ENCODE measurements at regions not wholly inside any gene's neighbourhood (a gene's known extent, or its start where the extent isn't known, plus 50 kb on each side); places are given as distances from the start of the nearest gene placed in this dataset.
"Not testable (repeated sequence)": the region's sequence is repeated elsewhere in the genome, so short reads cannot be mapped to it uniquely, and the experiment has no call there.

GRCh38 chr14:59100205-59100604 lies 88.3 kb upstream of the DAAM1 start:
- no peak for DNase-seq (ENCODE audit: low spot score)
- in situ Hi-C loops (cut with HindIII; ENCODE audit: low sequenced_read_pairs), result no loop called here

- DNase-seq (ENCODE audit: low spot score), result no peak
- in situ Hi-C loops (cut with HindIII; ENCODE audit: low sequenced_read_pairs), result no loop called here
Observed at GRCh38 chr14:59101476-59101875, 87.0 kb upstream of the DAAM1 start.

- in situ Hi-C loops (cut with HindIII; ENCODE audit: low sequenced_read_pairs), result no loop called here
- DNase-seq (ENCODE audit: low spot score), result no peak
Observed at GRCh38 chr14:59103396-59103795, 85.1 kb upstream of the DAAM1 start.

- in situ Hi-C loops (cut with HindIII; ENCODE audit: low sequenced_read_pairs), result no loop called here
- no peak for DNase-seq (ENCODE audit: low spot score)
Observed at GRCh38 chr14:59107819-59108218, 80.6 kb upstream of the DAAM1 start.

- in situ Hi-C loops (cut with HindIII; ENCODE audit: low sequenced_read_pairs), result no loop called here
Observed at GRCh38 chr14:59116984-59117415, 71.5 kb upstream of the DAAM1 start.

GRCh38 chr14:59117754-59118528 lies 70.5 kb upstream of the DAAM1 start:
- DNase-seq (ENCODE audit: low spot score), result no peak
- in situ Hi-C loops (cut with HindIII; ENCODE audit: low sequenced_read_pairs), result no loop called here

More at GRCh38 chr14:59116984-59117415, 71.5 kb upstream of the DAAM1 start:
- no peak for DNase-seq (ENCODE audit: low spot score)

- no peak for DNase-seq (ENCODE audit: low spot score)
- in situ Hi-C loops (cut with HindIII; ENCODE audit: low sequenced_read_pairs), result loop anchor here (10.0 kb wide), 1 partner anchor 324 kb away; no protein-coding TSS in a partner anchor
Observed at GRCh38 chr14:59120921-59121320, 67.5 kb upstream of the DAAM1 start.

- peak; percentile 18 for DNase-seq (ENCODE audit: low spot score)
- in situ Hi-C loops (cut with HindIII; ENCODE audit: low sequenced_read_pairs), result loop anchor here (10.0 kb wide), 1 partner anchor 321 kb away; no protein-coding TSS in a partner anchor
Observed at GRCh38 chr14:59123531-59123930, 64.9 kb upstream of the DAAM1 start.

GRCh38 chr14:59123975-59124374 lies 64.5 kb upstream of the DAAM1 start:
- DNase-seq (ENCODE audit: low spot score), result peak; percentile 50

GRCh38 chr14:59125156-59125555 lies 63.3 kb upstream of the DAAM1 start:
- no peak for DNase-seq (ENCODE audit: low spot score)
- in situ Hi-C loops (cut with HindIII; ENCODE audit: low sequenced_read_pairs), result loop anchor here (10.0 kb wide), 1 partner anchor 320 kb away; no protein-coding TSS in a partner anchor

More at GRCh38 chr14:59123975-59124374, 64.5 kb upstream of the DAAM1 start:
- in situ Hi-C loops (cut with HindIII; ENCODE audit: low sequenced_read_pairs), result loop anchor here (10.0 kb wide), 1 partner anchor 321 kb away; no protein-coding TSS in a partner anchor

- in situ Hi-C loops (cut with HindIII; ENCODE audit: low sequenced_read_pairs), result loop anchor here (10.0 kb wide), 1 partner anchor 318 kb away; no protein-coding TSS in a partner anchor
- DNase-seq (ENCODE audit: low spot score), result peak; percentile 79
Observed at GRCh38 chr14:59126714-59127436, 61.6 kb upstream of the DAAM1 start.

GRCh38 chr14:59127437-59127732 lies 61.1 kb upstream of the DAAM1 start:
- in situ Hi-C loops (cut with HindIII; ENCODE audit: low sequenced_read_pairs), result loop anchor here (10.0 kb wide), 1 partner anchor 317 kb away; no protein-coding TSS in a partner anchor
- DNase-seq (ENCODE audit: low spot score), result no peak

- in situ Hi-C loops (cut with HindIII; ENCODE audit: low sequenced_read_pairs), result no loop called here
Observed at GRCh38 chr14:59130462-59130861, 58.0 kb upstream of the DAAM1 start.

GRCh38 chr14:59131938-59132795 lies 56.3 kb upstream of the DAAM1 start:
- no peak for DNase-seq (ENCODE audit: low spot score)
- in situ Hi-C loops (cut with HindIII; ENCODE audit: low sequenced_read_pairs), result no loop called here

More at GRCh38 chr14:59130462-59130861, 58.0 kb upstream of the DAAM1 start:
- no peak for DNase-seq (ENCODE audit: low spot score)

- no peak for DNase-seq (ENCODE audit: low spot score)
- in situ Hi-C loops (cut with HindIII; ENCODE audit: low sequenced_read_pairs), result no loop called here
Observed at GRCh38 chr14:59132796-59133494, 55.5 kb upstream of the DAAM1 start.

- in situ Hi-C loops (cut with HindIII; ENCODE audit: low sequenced_read_pairs), result no loop called here
- DNase-seq (ENCODE audit: low spot score), result no peak
Observed at GRCh38 chr14:59133709-59134108, 54.8 kb upstream of the DAAM1 start.

GRCh38 chr14:59134307-59134706 lies 54.2 kb upstream of the DAAM1 start:
- in situ Hi-C loops (cut with HindIII; ENCODE audit: low sequenced_read_pairs), result no loop called here
- DNase-seq (ENCODE audit: low spot score), result no peak

GRCh38 chr14:59137256-59137655 lies 51.2 kb upstream of the DAAM1 start:
- in situ Hi-C loops (cut with HindIII; ENCODE audit: low sequenced_read_pairs), result no loop called here
- no peak for DNase-seq (ENCODE audit: low spot score)

- in situ Hi-C loops (cut with HindIII; ENCODE audit: low sequenced_read_pairs); DNase-seq (ENCODE audit: low spot score): not testable (repeated sequence)
Observed at GRCh38 chr14:59138576-59138975, 49.9 kb upstream of the DAAM1 start.

Data from G401 (cell line).